ENCODE measurements at regions not wholly inside any gene's neighbourhood (a gene's known extent, or its start where the extent isn't known, plus 50 kb on each side); places are given as distances from the start of the nearest gene placed in this dataset.

GRCh38 chr21:15363921-15364320 lies 299.1 kb upstream of the NRIP1 start:
- Histone ChIP-seq H4K20me1 (replicated peaks; ENCODE audit: control insufficient read depth, insufficient read depth, low read length) (no peaks in the 10 kb centered on the region), H3K27me3 (ENCODE audit: control insufficient read depth in 2 of 2, insufficient read depth in 2 of 2, low read length in 2 of 2) (no peaks in the 10 kb centered on the region), H3K79me2 (ENCODE audit: control insufficient read depth, insufficient read depth, low read length) (no peaks in the 10 kb centered on the region), H3K9me1 (ENCODE audit: control insufficient read depth, insufficient read depth, low read length) (no peaks in the 10 kb centered on the region), H3K4me3 (no peak overlapping the region), H2AFZ (ENCODE audit: low read depth, low read length) (no peak overlapping the region), H3K36me3 (ENCODE audit: control insufficient read depth, insufficient read depth, low read length) (no peaks in the 10 kb centered on the region), H3K4me1 (replicated peaks in 1 of 2; ENCODE audit: control insufficient read depth in 2 of 2, insufficient read depth in 2 of 2, low read length in 2 of 2) (no peaks in the 10 kb centered on the region), H3K27ac (ENCODE audit: extremely low read depth, low read depth, low read length) (no peak overlapping the region), H3K9me3 (replicated peaks; ENCODE audit: control insufficient read depth, insufficient read depth, low read depth, low read length) (no peaks in the 10 kb centered on the region), H3K4me2 (ENCODE audit: insufficient read depth, low read length) (no peak overlapping the region), H3K9ac (ENCODE audit: insufficient read depth in 1 of 2, low read depth in 2 of 2, low read length in 2 of 2) (no peak overlapping the region)
- ATAC-seq (no peak), FAIRE-seq (no peak), DNase-seq (ENCODE audit: extremely low read depth in 1 of 4, low spot score in 3 of 4) (no peak)
- POLR2A ChIA-PET = no interaction called here
- no peak for TF ChIP-seq TRIM28 (IDR thresholded peaks at IDR 0.05)
- no peak for TF ChIP-seq FOXK2 (conservative IDR thresholded peaks at IDR 0.05 in 1 of 2, IDR thresholded peaks at IDR 0.05 in 1 of 2; ENCODE audit: low read depth in 2 of 2)
- no peak for TF ChIP-seq HMGN3 (IDR thresholded peaks at IDR 0.05; ENCODE audit: borderline replicate concordance, extremely low read depth, insufficient read length, low read depth, low read length)
- TF ChIP-seq ELK1 (CRISPR knock-in tag; IDR thresholded peaks at IDR 0.05) = no peak
- TF ChIP-seq, protein P1, sequence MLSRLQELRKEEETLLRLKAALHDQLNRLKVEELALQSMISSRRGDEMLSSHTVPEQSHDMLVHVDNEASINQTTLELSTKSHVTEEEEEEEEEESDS (CRISPR knock-in tag; IDR thresholded peaks at IDR 0.05) = no peak
- TF ChIP-seq SP2 (IDR thresholded peaks at IDR 0.05; ENCODE audit: extremely low read depth, low read depth, low read length, poor library complexity, severe bottlenecking) = no peak
- intact Hi-C loops (cut with micrococcal nuclease) = no loop called here
- 10% methylated on average over 1 of the region's 1 CpG for WGBS (ENCODE audit: insufficient coverage, low coverage, missing lambda C conversion rate)
- no TSS peak for BruUV-seq (replicated peaks)
- CTCF ChIA-PET (ENCODE audit: low intra/inter-chr PET ratio) = no interaction called here
- in situ Hi-C loops (cut with MboI) = no loop called here
